ENCODE measurements at regions not wholly inside any gene's neighbourhood (a gene's known extent, or its start where the extent isn't known, plus 50 kb on each side); places are given as distances from the start of the nearest gene placed in this dataset.

- Histone ChIP-seq H3K27ac (no peak overlapping the region), H3K9me3 (peaks cover 0 to 4% (median 0%) of the 10 kb centered on the region in 3 donors), H3K36me3 (no peaks in the 10 kb centered on the region), H3K27me3 (peaks cover 0 to 4% (median 0%) of the 10 kb centered on the region in 4 donors), H3K4me1 (no peaks in the 10 kb centered on the region), H3K4me3 (no peak overlapping the region)
- 0% methylated on average over 1 of the region's 1 CpG for WGBS, 2 donors
- no peak for DNase-seq
- no peak for TF ChIP-seq CTCF (IDR thresholded peaks at IDR 0.05)
- no peak for TF ChIP-seq POLR2A (IDR thresholded peaks at IDR 0.05)
- intact Hi-C loops (cut with DNase I): no loop called here
Observed at GRCh38 chr6:125693480-125693879, 56.0 kb upstream of the HEY2 start.

- TF ChIP-seq CTCF (IDR thresholded peaks at IDR 0.05) (no peak), POLR2A (IDR thresholded peaks at IDR 0.05) (no peak)
- no peaks in the 10 kb centered on the region for H3K4me1 ChIP-seq
- no peak overlapping the region for H3K4me3 ChIP-seq
- no peaks in the 10 kb centered on the region for H3K27me3 ChIP-seq
- no peaks in the 10 kb centered on the region for H3K9me3 ChIP-seq
- H3K27ac ChIP-seq: no peak overlapping the region
- intact Hi-C loops (cut with DNase I): no loop called here
- 64 to 72% methylated on average over 4 of the region's 4 CpGs for WGBS, 2 donors
- H3K36me3 ChIP-seq: no peaks in the 10 kb centered on the region
- DNase-seq: no peak
Observed at GRCh38 chr6:125699591-125699990, 49.8 kb upstream of the HEY2 start.
